RWPE2 (cell line): ENCODE measurements at regions not wholly inside any gene's neighbourhood (a gene's known extent, or its start where the extent isn't known, plus 50 kb on each side); places are given as distances from the start of the nearest gene placed in this dataset.

Experiments
- ATAC-seq: fragments of 200-7000 bp; cut with Tn5 transposase; 3 replicates; pipeline ENCODE4 v1.9.1; 2021; ENCODE audit warnings: low read depth
- DNase-seq: peaks from one replicate; pipeline ENCODE4 v3.0.0-alpha.2; 2020; ENCODE audit warnings: low spot score
- H3K27ac ChIP-seq: fragments of 450-650 bp; 2 replicates; pipeline ENCODE4 v1.5.1; 2017; ENCODE audit warnings: mild to moderate bottlenecking; ENCODE audit not compliant: poor library complexity, severe bottlenecking
- H3K27me3 ChIP-seq: fragments of 250-450 bp; sonication (Bioruptor Pico); 2 replicates; pipeline ENCODE4 v1.5.1; 2021; ENCODE audit warnings: mild to moderate bottlenecking, moderate library complexity; ENCODE audit not compliant: insufficient read depth, poor library complexity, severe bottlenecking
- H3K36me3 ChIP-seq: fragments of 250-450 bp; sonication (Bioruptor Pico); 2 replicates; pipeline ENCODE4 v1.5.1; 2020; ENCODE audit warnings: low read depth, mild to moderate bottlenecking, moderate library complexity
- H3K4me1 ChIP-seq: fragments of 250-450 bp; sonication (Bioruptor Pico); 2 replicates; pipeline ENCODE4 v1.5.1; 2021; ENCODE audit warnings: mild to moderate bottlenecking, moderate library complexity; ENCODE audit not compliant: insufficient read depth, poor library complexity, severe bottlenecking
- H3K4me3 ChIP-seq: fragments of 250-450 bp; sonication (Bioruptor Pico); 2 replicates; pipeline ENCODE4 v1.5.1; 2021; ENCODE audit warnings: mild to moderate bottlenecking, moderate library complexity; ENCODE audit not compliant: severe bottlenecking
- H3K9me3 ChIP-seq: fragments of 250-450 bp; sonication (Bioruptor Pico); 2 replicates; pipeline ENCODE4 v1.5.1; 2021; ENCODE audit warnings: mild to moderate bottlenecking, moderate library complexity; ENCODE audit not compliant: severe bottlenecking
- TF ChIP-seq, protein P1 (sequence below): fragments of 450-650 bp; IDR thresholded peaks from one replicate; pipeline ENCODE4 v1.5.1; 2017; ENCODE audit warnings: mild to moderate bottlenecking, moderate library complexity; ENCODE audit not compliant: poor library complexity, severe bottlenecking

DNA sequence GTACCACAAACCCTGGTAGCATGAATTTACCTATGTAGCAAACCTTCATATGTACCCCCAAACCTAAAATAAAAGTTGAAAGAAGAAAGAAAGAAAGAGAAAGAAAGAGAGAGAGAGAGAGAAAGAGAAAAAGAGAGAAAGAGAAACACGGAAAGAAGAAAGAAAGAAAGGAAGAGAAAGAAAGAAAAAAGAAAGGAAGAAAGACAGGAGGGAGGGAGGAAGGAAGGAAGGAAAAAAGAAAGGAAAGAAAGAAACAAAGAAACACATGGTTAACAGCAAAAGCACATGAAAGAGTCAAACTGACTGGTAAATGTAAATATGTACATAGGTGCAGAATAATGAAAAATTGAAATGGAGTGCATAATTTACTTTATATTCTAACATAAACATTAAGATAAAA is 903.4 kb downstream of the LRFN5 start:
- TF ChIP-seq, protein P1, sequence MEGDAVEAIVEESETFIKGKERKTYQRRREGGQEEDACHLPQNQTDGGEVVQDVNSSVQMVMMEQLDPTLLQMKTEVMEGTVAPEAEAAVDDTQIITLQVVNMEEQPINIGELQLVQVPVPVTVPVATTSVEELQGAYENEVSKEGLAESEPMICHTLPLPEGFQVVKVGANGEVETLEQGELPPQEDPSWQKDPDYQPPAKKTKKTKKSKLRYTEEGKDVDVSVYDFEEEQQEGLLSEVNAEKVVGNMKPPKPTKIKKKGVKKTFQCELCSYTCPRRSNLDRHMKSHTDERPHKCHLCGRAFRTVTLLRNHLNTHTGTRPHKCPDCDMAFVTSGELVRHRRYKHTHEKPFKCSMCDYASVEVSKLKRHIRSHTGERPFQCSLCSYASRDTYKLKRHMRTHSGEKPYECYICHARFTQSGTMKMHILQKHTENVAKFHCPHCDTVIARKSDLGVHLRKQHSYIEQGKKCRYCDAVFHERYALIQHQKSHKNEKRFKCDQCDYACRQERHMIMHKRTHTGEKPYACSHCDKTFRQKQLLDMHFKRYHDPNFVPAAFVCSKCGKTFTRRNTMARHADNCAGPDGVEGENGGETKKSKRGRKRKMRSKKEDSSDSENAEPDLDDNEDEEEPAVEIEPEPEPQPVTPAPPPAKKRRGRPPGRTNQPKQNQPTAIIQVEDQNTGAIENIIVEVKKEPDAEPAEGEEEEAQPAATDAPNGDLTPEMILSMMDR: no peak
- ATAC-seq (no peak), DNase-seq (no peak)

DNA sequence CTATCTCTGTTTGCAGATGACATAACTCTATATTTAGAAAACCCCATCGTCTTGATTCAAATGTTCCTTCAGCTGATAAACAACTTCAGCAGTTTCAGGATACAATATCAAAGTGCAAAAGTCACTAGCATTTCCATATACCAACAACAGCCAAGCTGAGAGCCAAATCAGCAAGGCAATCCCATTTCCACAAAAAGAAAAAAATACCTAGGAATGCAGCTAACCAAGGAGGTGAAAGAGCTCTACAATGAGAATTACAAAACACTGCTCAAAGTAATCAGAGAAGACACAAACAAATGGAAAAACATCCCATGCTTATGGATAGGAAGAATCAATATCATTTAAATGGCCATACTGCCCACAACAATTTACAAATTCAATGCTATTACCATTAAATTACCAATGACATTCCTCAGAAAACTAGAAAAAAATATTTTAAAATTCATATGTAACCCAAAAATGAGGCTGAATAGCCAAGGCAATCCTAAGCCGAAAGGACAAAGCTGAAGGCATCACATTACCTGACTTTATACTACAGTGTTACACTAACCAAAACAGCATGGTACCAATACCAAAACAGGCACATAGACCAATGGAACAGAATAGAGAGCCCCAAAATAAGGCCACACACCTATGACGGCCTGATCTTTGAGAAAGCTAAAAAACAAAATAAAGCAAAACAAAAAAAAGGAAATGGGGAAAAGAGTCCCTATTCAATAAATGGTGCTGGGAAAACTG is 901.7 kb downstream of the LRFN5 start:
- no peaks in the 10 kb centered on the region for H3K36me3 ChIP-seq
- DNase-seq (no peak), ATAC-seq (no peak)
- H3K4me1 ChIP-seq: no peaks in the 10 kb centered on the region
- peaks cover 12% of the 10 kb centered on the region for H3K27me3 ChIP-seq
- H3K9me3 ChIP-seq: no peaks in the 10 kb centered on the region
- no peak overlapping the region for H3K4me3 ChIP-seq
- H3K27ac ChIP-seq: no peak overlapping the region
- TF ChIP-seq, protein P1: no peak

More for the DNA sequence above, 903.4 kb downstream of the LRFN5 start:
- Histone ChIP-seq H3K27me3 (peaks cover 19% of the 10 kb centered on the region), H3K9me3 (no peaks in the 10 kb centered on the region), H3K4me1 (no peaks in the 10 kb centered on the region), H3K27ac (no peak overlapping the region), H3K4me3 (no peak overlapping the region), H3K36me3 (no peaks in the 10 kb centered on the region)

DNA sequence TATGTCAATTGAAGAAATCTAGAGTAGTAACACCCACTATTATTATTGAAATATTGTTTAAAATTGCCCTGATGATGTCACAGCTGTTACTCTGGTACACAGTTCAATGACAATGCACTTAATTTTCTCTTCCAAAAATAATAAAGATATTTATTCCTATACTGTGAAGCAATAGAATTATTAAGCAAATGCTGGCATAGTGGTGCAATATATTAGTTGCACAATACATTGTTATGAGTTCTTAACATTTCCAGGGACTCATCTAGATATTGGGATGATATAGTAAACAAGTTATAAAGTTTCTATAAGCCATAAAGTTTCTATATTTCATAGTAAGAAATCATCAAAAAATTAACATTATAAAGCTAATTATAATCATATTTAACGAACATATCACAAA is 897.8 kb downstream of the LRFN5 start:
- ATAC-seq (no peak), DNase-seq (no peak)
- Histone ChIP-seq H3K36me3 (no peaks in the 10 kb centered on the region), H3K4me1 (no peaks in the 10 kb centered on the region), H3K9me3 (no peaks in the 10 kb centered on the region), H3K27me3 (peaks cover 8% of the 10 kb centered on the region), H3K4me3 (no peak overlapping the region), H3K27ac (no peak overlapping the region)
- TF ChIP-seq, protein P1: no peak

DNA sequence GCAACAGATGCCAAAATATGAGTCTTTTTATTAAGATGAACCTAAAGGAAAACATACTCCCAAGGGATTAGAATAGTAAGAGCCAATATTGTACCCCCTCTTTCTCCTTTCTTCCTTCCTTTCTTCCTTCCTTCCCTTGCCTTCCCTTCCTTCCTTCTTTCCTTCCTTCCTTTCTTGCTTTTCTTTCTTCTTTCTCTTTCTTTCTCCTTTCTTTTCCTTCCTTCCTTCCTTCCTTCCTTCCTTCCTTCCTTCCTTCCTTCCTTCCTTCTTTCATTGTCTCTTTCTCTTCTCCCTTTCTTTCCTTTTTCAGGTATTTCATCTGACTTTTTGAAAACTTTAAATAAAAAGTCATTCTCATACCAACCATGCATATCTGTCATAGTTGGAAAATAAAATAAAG is 892.5 kb downstream of the LRFN5 start:
- Histone ChIP-seq H3K36me3 (no peaks in the 10 kb centered on the region), H3K9me3 (no peaks in the 10 kb centered on the region), H3K27ac (no peak overlapping the region), H3K4me1 (no peaks in the 10 kb centered on the region), H3K4me3 (no peak overlapping the region), H3K27me3 (peaks cover 9% of the 10 kb centered on the region)
- ATAC-seq (no peak), DNase-seq (no peak)
- TF ChIP-seq, protein P1: no peak

DNA sequence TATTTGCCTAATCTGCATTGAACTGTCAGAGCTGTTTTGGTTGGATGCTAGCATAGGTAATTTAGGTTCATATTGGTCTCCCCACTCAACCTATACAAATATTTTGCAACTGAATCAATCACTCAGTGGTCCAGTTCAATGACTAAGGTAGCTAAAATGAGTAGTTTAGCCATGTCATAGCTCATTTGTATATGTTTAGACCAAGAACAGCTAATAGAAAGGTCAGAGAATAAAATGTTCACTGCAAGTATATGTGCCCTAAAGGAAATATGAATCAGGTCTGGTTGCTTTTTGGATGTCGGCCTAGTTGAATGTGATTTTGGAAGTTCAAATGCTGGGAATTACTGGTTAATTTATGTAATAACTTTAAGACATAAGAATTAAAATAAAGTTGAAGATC is 883.9 kb downstream of the LRFN5 start:
- TF ChIP-seq, protein P1: no peak
- Histone ChIP-seq H3K9me3 (no peaks in the 10 kb centered on the region), H3K27me3 (peaks cover 30% of the 10 kb centered on the region), H3K27ac (no peak overlapping the region), H3K36me3 (no peaks in the 10 kb centered on the region), H3K4me3 (no peak overlapping the region), H3K4me1 (no peaks in the 10 kb centered on the region)
- ATAC-seq: no peak
- no peak for DNase-seq
